Type B pancreatic cell (in vitro differentiated cells): ENCODE measurements at regions not wholly inside any gene's neighbourhood (a gene's known extent, or its start where the extent isn't known, plus 50 kb on each side); places are given as distances from the start of the nearest gene placed in this dataset.
"Not testable (repeated sequence)": the region's sequence is repeated elsewhere in the genome, so short reads cannot be mapped to it uniquely, and the experiment has no call there.

Experiments used
- DNase-seq: peaks from one replicate; pipeline ENCODE4 v3.0.0; 2021; ENCODE audit warnings: mixed read lengths; ENCODE audit not compliant: unreplicated experiment; ENCODE audit errors: extremely low spot score
- H3K27ac Mint-ChIP-seq: 2 replicates; pipeline ENCODE4 v1.8.0; 2021; ENCODE audit warnings: mild to moderate bottlenecking, mixed read lengths
- H3K27me3 Mint-ChIP-seq: 2 replicates; pipeline ENCODE4 v1.8.0; 2021; ENCODE audit warnings: mixed read lengths
- H3K36me3 Mint-ChIP-seq: 2 replicates; pipeline ENCODE4 v1.8.0; 2021; ENCODE audit warnings: mixed read lengths
- H3K4me1 Mint-ChIP-seq: one replicate; pipeline ENCODE4 v1.8.0; 2021; ENCODE audit warnings: mixed read lengths; ENCODE audit not compliant: unreplicated experiment
- H3K4me3 Mint-ChIP-seq: 2 replicates; pipeline ENCODE4 v1.8.0; 2021; ENCODE audit warnings: mild to moderate bottlenecking, mixed read lengths
- H3K9me3 Mint-ChIP-seq: 2 replicates; pipeline ENCODE4 v1.8.0; 2021; ENCODE audit warnings: mixed read lengths
- CTCF ChIP-seq: fragments of 200-600 bp; sonication (generic); conservative IDR thresholded peaks from 2 replicates; pipeline ENCODE4 v1.5.0; 2021; ENCODE audit warnings: antibody characterized with exemption, mild to moderate bottlenecking

GRCh38 chr14:105982664-105983063 is 456.3 kb downstream of the TMEM121 start:
- Mint-ChIP-seq H3K9me3 (peaks cover 20% of the 10 kb centered on the region), H3K4me1 (no peaks in the 10 kb centered on the region), H3K27ac (no peak overlapping the region), H3K36me3 (no peaks in the 10 kb centered on the region), H3K4me3 (no peak overlapping the region), H3K27me3 (no peaks in the 10 kb centered on the region)
- no peak for TF ChIP-seq CTCF
- DNase-seq: no peak

GRCh38 chr14:105986894-105987284 is 460.5 kb downstream of the TMEM121 start:
- DNase-seq: no peak
- no peak overlapping the region for H3K27ac Mint-ChIP-seq
- H3K36me3 Mint-ChIP-seq: no peaks in the 10 kb centered on the region
- peaks cover 8% of the 10 kb centered on the region for H3K9me3 Mint-ChIP-seq
- H3K27me3 Mint-ChIP-seq: no peaks in the 10 kb centered on the region
- no peak overlapping the region for H3K4me3 Mint-ChIP-seq
- TF ChIP-seq CTCF: no peak
- H3K4me1 Mint-ChIP-seq: no peaks in the 10 kb centered on the region

- H3K4me1 Mint-ChIP-seq: no peaks in the 10 kb centered on the region
- peaks cover 8% of the 10 kb centered on the region for H3K9me3 Mint-ChIP-seq
- H3K27ac Mint-ChIP-seq: no peak overlapping the region
- H3K36me3 Mint-ChIP-seq: no peaks in the 10 kb centered on the region
- H3K27me3 Mint-ChIP-seq: no peaks in the 10 kb centered on the region
- TF ChIP-seq CTCF: no peak
- no peak overlapping the region for H3K4me3 Mint-ChIP-seq
- no peak for DNase-seq
Observed at GRCh38 chr14:105987563-105987962, 461.2 kb downstream of the TMEM121 start.

GRCh38 chr14:105989566-105990302 is 463.4 kb downstream of the TMEM121 start:
- Mint-ChIP-seq H3K27me3 (no peaks in the 10 kb centered on the region), H3K27ac (no peak overlapping the region), H3K4me3 (no peak overlapping the region), H3K9me3 (peaks cover 8% of the 10 kb centered on the region), H3K36me3 (no peaks in the 10 kb centered on the region), H3K4me1 (no peaks in the 10 kb centered on the region)
- DNase-seq: no peak
- no peak for TF ChIP-seq CTCF

- not testable (repeated sequence) for H3K4me1 Mint-ChIP-seq, H3K36me3 Mint-ChIP-seq, DNase-seq, H3K27ac Mint-ChIP-seq, H3K9me3 Mint-ChIP-seq, H3K27me3 Mint-ChIP-seq, H3K4me3 Mint-ChIP-seq
Observed at GRCh38 chr14:105991677-105992076, 465.3 kb downstream of the TMEM121 start.

- Mint-ChIP-seq H3K4me3 (no peak overlapping the region), H3K27ac (no peak overlapping the region), H3K9me3 (no peaks in the 10 kb centered on the region), H3K4me1 (no peaks in the 10 kb centered on the region), H3K36me3 (no peaks in the 10 kb centered on the region), H3K27me3 (no peaks in the 10 kb centered on the region)
- DNase-seq: no peak
- TF ChIP-seq CTCF: no peak
Observed at GRCh38 chr14:105993814-105994213, 467.4 kb downstream of the TMEM121 start.

GRCh38 chr14:105995011-105995710 is 468.8 kb downstream of the TMEM121 start:
- not testable (repeated sequence) for H3K27me3 Mint-ChIP-seq, H3K4me3 Mint-ChIP-seq, DNase-seq, H3K36me3 Mint-ChIP-seq, H3K27ac Mint-ChIP-seq, H3K9me3 Mint-ChIP-seq, H3K4me1 Mint-ChIP-seq

GRCh38 chr14:105998597-105998996 is 472.2 kb downstream of the TMEM121 start:
- H3K27me3 Mint-ChIP-seq, H3K4me1 Mint-ChIP-seq, H3K27ac Mint-ChIP-seq, H3K4me3 Mint-ChIP-seq, DNase-seq, H3K36me3 Mint-ChIP-seq, H3K9me3 Mint-ChIP-seq: not testable (repeated sequence)
